HFF-Myc (cell line): ENCODE measurements at regions not wholly inside any gene's neighbourhood (a gene's known extent, or its start where the extent isn't known, plus 50 kb on each side); places are given as distances from the start of the nearest gene placed in this dataset.

Experiments
- DNase-seq: peaks from one replicate; pipeline ENCODE4 v3.0.0-alpha.2; 2011; ENCODE audit warnings: low read depth; ENCODE audit errors: extremely low read depth
- H3K4me3 ChIP-seq: replicated peaks from 2 replicates; pipeline ENCODE4 v1.5.1; 2011; ENCODE audit warnings: low read depth, mild to moderate bottlenecking, control low read depth, low read length
- TF ChIP-seq, protein P1 (sequence below): IDR thresholded peaks from 2 replicates; pipeline ENCODE4 v1.5.1; 2012; ENCODE audit warnings: mild to moderate bottlenecking, low read depth, low read length, control low read depth; ENCODE audit errors: missing control alignments

DNA sequence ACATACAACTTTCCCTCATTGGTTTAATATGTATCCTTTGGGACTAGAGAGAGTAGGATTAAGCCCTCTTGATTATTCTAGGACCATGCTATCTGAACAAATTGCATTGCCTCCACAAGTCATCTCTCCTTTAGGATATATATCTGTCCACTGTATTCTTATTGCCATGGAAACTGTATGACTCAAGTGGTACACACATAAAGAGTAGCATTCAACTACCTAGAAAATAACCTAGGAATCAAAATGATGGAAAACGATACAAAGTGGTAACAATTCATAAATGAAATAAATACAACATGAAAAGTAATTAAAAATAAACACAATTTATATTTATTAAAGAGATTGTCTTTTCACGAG lies 212.1 kb upstream of the P2RY1 start:
- no peak overlapping the region for H3K4me3 ChIP-seq
- TF ChIP-seq, protein P1, sequence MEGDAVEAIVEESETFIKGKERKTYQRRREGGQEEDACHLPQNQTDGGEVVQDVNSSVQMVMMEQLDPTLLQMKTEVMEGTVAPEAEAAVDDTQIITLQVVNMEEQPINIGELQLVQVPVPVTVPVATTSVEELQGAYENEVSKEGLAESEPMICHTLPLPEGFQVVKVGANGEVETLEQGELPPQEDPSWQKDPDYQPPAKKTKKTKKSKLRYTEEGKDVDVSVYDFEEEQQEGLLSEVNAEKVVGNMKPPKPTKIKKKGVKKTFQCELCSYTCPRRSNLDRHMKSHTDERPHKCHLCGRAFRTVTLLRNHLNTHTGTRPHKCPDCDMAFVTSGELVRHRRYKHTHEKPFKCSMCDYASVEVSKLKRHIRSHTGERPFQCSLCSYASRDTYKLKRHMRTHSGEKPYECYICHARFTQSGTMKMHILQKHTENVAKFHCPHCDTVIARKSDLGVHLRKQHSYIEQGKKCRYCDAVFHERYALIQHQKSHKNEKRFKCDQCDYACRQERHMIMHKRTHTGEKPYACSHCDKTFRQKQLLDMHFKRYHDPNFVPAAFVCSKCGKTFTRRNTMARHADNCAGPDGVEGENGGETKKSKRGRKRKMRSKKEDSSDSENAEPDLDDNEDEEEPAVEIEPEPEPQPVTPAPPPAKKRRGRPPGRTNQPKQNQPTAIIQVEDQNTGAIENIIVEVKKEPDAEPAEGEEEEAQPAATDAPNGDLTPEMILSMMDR = no peak
- DNase-seq = no peak

DNA sequence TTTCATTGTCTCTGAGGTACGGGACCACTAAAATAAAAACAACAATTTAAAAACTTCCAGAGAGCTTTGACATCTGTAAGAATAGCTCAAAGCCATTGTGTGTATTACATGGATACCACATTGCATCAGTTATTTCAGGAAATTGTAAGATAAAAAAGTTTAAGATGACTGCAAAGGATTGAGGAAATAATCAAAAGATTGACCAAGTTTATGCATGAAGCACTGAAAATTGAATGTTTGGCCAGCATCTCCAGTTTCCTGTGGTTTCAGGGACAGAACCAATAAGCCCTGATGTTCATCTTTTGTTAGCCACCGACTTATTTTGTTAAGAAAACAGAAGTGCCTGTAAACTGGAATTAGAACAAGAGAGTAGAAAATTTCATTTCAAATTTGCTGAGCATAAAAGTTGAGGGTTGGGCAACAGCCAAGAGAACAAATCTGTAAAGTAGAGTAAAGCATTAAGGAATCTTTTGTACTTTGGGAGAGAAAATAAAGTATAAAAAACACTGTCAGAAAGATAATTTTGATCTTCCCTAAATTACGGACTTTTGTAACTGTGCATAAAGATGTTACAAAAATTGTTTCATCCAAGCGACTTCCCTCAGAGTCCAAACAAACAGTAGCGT lies 211.5 kb upstream of the P2RY1 start:
- H3K4me3 ChIP-seq = no peak overlapping the region
- TF ChIP-seq, protein P1 = no peak
- no peak for DNase-seq

DNA sequence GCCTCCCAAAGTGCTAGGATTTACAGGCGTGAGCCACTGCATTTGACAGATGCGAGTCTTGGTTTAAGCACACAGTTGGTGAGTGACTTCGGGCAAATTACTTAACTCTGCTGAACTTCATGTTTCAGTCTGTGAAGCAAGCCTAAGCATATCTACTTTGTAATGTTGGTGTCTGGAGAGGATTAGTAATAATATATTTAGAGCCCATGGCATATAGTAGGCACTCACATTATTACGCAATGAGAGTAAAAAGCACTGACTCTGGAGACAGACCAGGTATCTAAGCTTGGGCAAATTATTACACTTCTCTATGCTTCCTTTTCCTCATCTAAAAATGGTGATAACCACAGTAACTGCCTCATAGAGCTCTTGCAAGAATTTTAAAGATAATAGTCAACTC lies 208.7 kb upstream of the P2RY1 start:
- no peak for DNase-seq
- H3K4me3 ChIP-seq = no peak overlapping the region
- TF ChIP-seq, protein P1 = no peak

DNA sequence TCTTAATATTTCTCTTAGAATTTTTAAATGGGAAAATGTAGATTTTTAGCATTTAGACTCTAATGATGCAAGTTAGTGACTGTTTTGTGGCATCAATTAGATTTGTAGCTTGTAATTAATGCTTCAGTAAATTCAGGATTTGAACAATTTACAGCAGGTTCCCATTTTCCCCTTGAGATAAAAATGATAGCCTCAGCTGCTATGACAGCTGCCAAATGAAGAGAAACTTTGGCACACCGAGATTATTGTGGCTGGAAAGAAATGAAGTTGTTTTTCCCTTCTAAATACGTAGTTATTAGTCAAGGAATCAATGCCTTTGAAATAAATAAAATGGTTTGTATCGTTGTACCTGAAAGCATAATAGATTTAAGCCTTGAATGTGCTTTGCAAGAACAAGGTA lies 206.4 kb upstream of the P2RY1 start:
- H3K4me3 ChIP-seq = no peak overlapping the region
- no peak for DNase-seq
- TF ChIP-seq, protein P1 = no peak

DNA sequence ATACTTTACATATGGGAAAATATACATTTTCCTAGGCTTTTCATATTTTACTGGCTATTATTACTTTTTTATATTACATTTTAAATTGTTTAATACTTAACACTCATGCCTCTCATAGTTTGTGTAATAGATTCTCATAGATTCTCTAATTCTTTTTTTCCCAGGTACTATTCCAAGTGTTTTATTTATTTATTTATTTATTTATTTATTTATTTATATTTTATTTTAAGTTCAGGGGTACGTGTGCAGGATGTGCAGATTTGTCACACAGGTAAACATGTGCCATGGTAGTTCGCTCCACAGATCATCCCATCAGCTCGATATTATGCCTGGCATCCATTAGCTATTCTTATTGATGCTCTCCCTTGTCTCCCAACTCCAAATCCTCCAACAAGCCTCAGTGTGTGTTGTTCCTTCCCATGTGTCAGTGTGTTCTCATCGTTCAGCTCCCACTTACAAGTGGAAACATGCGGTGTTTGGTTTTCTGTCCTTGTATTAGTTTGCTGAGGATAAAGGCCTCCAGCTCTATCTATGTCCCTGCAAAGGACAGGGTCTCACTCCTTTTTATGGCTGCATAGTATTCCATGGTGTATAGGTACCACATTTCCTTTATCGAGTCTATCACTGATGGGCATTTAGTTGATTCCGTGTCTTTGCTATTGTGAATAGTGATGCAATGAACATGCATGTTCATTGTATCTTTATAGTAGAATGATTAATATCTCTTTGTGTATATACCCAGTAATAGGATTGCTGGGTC lies 205.4 kb upstream of the P2RY1 start:
- DNase-seq = no peak
- TF ChIP-seq, protein P1 = no peak
- no peak overlapping the region for H3K4me3 ChIP-seq

DNA sequence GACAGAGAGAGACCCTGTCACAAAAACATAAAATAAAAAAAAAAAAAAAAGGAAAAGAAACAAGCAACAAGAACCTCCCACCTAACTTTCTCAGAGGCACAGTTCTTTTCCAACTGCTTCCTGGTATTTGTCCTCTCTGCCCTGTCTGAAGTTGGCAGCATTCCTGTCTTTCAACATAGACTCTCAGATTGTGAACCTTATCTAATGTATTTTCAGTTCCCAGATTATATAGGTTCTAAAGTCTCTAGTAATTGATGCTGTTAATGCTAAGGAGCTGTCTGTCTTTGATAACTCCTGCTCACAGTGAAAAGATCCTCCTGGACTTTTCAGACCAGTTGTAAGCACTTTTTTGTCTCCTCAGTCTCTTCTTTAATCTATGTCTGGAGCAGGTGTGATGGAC lies 199.5 kb upstream of the P2RY1 start:
- TF ChIP-seq, protein P1 = no peak

More for the DNA sequence above, 199.5 kb upstream of the P2RY1 start:
- H3K4me3 ChIP-seq = no peak overlapping the region
- DNase-seq = no peak
